Caco-2 (cell line): ENCODE measurements at regions not wholly inside any gene's neighbourhood (a gene's known extent, or its start where the extent isn't known, plus 50 kb on each side); places are given as distances from the start of the nearest gene placed in this dataset.
"Not testable (repeated sequence)": the region's sequence is repeated elsewhere in the genome, so short reads cannot be mapped to it uniquely, and the experiment has no call there.

Experiments
- BruUV-seq: library from RNA; stranded (reverse); fragments of 400-500 nt; replicated peaks from 2 replicates; lab custom pipeline; 2021; lab: Mats Ljungman, UMichigan
- CTCF ChIA-PET: fragments of 300-600 bp; sonication (Branson Sonifier 250); formaldehyde crosslinking; loops from one replicate; lab custom pipeline; 2022; ENCODE audit warnings: antibody characterized with exemption; lab: Charles Lee
- POLR2A ChIA-PET: fragments of 300-600 bp; sonication (Branson Sonifier 250); formaldehyde crosslinking; loops from one replicate; lab custom pipeline; 2022; ENCODE audit warnings: antibody characterized with exemption; lab: Charles Lee
- DNase-seq, 2 experiments: peaks; one replicate each; pipeline versions ENCODE4 v3.0.0 to v3.0.0-alpha.2; 2020 to 2022
- H3K27me3 ChIP-seq: replicated peaks from 2 replicates; pipeline ENCODE4 v1.6.0; 2011; ENCODE audit warnings: low read length; ENCODE audit not compliant: control insufficient read depth, insufficient read depth
- H3K36me3 ChIP-seq: 2 replicates; pipeline ENCODE4 v1.5.1; 2011; ENCODE audit warnings: low read length; ENCODE audit not compliant: control insufficient read depth, insufficient read depth
- H3K4me1 ChIP-seq: fragments of 250-450 bp; sonication (Bioruptor Pico); 2 replicates; pipeline ENCODE4 v1.5.1; 2020; ENCODE audit warnings: mild to moderate bottlenecking
- H3K4me3 ChIP-seq: 2 replicates; pipeline ENCODE4 v1.5.1; 2011; ENCODE audit warnings: low read depth, mild to moderate bottlenecking, control low read depth, low read length
- H3K9me3 ChIP-seq: fragments of 250-450 bp; sonication (Bioruptor Pico); 2 replicates; pipeline ENCODE4 v1.5.1; 2020; ENCODE audit warnings: mild to moderate bottlenecking, moderate library complexity
- H3K27ac Mint-ChIP-seq: one replicate; pipeline ENCODE4 v1.8.0; 2022; ENCODE audit warnings: mixed read lengths; ENCODE audit not compliant: unreplicated experiment
- H3K27me3 Mint-ChIP-seq: one replicate; pipeline ENCODE4 v1.8.0; 2022; ENCODE audit warnings: mixed read lengths; ENCODE audit not compliant: insufficient read depth, unreplicated experiment
- H3K36me3 Mint-ChIP-seq: one replicate; pipeline ENCODE4 v1.8.0; 2022; ENCODE audit warnings: mild to moderate bottlenecking, mixed read lengths; ENCODE audit not compliant: insufficient read depth, unreplicated experiment
- H3K4me1 Mint-ChIP-seq: one replicate; pipeline ENCODE4 v1.8.0; 2022; ENCODE audit warnings: low read depth, mixed read lengths; ENCODE audit not compliant: unreplicated experiment
- H3K4me3 Mint-ChIP-seq: one replicate; pipeline ENCODE4 v1.8.0; 2022; ENCODE audit warnings: mild to moderate bottlenecking, moderate library complexity, mixed read lengths; ENCODE audit not compliant: unreplicated experiment
- H3K9me3 Mint-ChIP-seq: one replicate; pipeline ENCODE4 v1.8.0; 2022; ENCODE audit warnings: mixed read lengths; ENCODE audit not compliant: unreplicated experiment
- intact Hi-C: fragments of 100-400 bp; cut with micrococcal nuclease; formaldehyde crosslinking; loops from one replicate; pipeline ENCODE4 v1.10.0; 2022; ENCODE audit not compliant: unreplicated experiment
- TF ChIP-seq, protein P1 (sequence below), 2 experiments: fragments of 200-600 bp in 1 of 2; IDR thresholded peaks; 1 replicate in 1 of 2; 2 replicates in 1 of 2; pipeline versions ENCODE4 v1.5.1 to v1.8.0; 2011 to 2022; ENCODE audit warnings: antibody characterized with exemption in 1 of 2, control low read depth in 1 of 2, inconsistent platforms in 1 of 2, low read depth in 1 of 2, low read length in 1 of 2, mild to moderate bottlenecking in 1 of 2, moderate library complexity in 1 of 2; ENCODE audit not compliant: insufficient read depth in 1 of 2, severe bottlenecking in 1 of 2, unreplicated experiment in 1 of 2

DNA sequence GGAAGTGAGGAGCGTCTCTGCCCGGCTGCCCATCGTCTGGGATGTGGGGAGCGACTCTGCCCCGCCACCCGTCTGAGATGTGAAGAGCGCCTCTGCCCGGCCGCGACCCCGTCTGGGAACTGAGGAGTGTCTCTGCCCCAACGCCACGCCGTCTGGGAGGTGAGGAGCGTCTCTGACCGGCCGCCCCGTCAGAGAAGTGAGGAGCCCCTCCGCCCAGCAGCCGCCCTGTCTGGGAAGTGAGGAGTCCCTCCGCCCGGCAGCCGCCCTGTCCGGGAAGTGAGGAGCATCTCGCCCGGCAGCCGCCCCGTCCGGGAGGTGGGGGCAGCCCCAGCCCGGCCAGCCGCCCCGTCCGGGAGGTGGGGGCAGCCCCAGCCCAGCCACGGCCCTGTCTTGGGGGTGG is 60.9 kb downstream of the ANXA2R start:
- POLR2A ChIA-PET, H3K36me3 Mint-ChIP-seq, intact Hi-C loops, H3K4me1 ChIP-seq, BruUV-seq, H3K27me3 Mint-ChIP-seq, H3K36me3 ChIP-seq, H3K4me1 Mint-ChIP-seq, DNase-seq, H3K9me3 ChIP-seq, CTCF ChIA-PET, H3K27me3 ChIP-seq, H3K4me3 Mint-ChIP-seq, H3K27ac Mint-ChIP-seq, H3K4me3 ChIP-seq, H3K9me3 Mint-ChIP-seq: not testable (repeated sequence)

DNA sequence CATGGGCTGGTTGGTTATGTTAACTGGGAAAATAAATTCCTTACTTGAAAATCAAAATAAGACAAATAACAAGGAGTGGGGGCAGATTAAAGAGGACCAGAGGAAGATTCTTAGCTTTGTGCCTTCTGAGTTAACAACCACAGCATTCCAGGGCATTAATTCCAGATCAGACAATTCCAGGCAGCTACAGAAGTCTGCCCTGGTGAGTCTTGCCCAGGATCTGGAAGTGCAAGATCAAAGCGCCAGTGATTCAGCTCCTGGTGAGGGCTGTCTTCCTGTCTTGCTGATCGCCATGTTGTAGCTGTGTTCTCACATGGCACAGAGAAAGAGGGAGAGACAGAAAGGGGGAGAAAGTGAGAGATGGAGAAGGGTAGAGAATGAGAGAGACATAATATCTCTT is 65.6 kb downstream of the ANXA2R start:
- intact Hi-C loops, result no loop called here
- H3K27me3 Mint-ChIP-seq, result no peaks in the 10 kb centered on the region
- H3K4me3 Mint-ChIP-seq, result no peak overlapping the region
- Histone ChIP-seq H3K27me3 (no peaks in the 10 kb centered on the region), H3K4me3 (no peak overlapping the region), H3K9me3 (no peaks in the 10 kb centered on the region), H3K4me1 (no peaks in the 10 kb centered on the region), H3K36me3 (no peaks in the 10 kb centered on the region)
- H3K36me3 Mint-ChIP-seq, result no peaks in the 10 kb centered on the region
- no peak for DNase-seq
- CTCF ChIA-PET, result no interaction called here
- no peaks in the 10 kb centered on the region for H3K4me1 Mint-ChIP-seq
- no TSS peak for BruUV-seq
- TF ChIP-seq, protein P1, sequence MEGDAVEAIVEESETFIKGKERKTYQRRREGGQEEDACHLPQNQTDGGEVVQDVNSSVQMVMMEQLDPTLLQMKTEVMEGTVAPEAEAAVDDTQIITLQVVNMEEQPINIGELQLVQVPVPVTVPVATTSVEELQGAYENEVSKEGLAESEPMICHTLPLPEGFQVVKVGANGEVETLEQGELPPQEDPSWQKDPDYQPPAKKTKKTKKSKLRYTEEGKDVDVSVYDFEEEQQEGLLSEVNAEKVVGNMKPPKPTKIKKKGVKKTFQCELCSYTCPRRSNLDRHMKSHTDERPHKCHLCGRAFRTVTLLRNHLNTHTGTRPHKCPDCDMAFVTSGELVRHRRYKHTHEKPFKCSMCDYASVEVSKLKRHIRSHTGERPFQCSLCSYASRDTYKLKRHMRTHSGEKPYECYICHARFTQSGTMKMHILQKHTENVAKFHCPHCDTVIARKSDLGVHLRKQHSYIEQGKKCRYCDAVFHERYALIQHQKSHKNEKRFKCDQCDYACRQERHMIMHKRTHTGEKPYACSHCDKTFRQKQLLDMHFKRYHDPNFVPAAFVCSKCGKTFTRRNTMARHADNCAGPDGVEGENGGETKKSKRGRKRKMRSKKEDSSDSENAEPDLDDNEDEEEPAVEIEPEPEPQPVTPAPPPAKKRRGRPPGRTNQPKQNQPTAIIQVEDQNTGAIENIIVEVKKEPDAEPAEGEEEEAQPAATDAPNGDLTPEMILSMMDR (IDR thresholded peaks at IDR 0.05; ENCODE audit: insufficient read depth in 1 of 2, low read depth in 1 of 2, low read length in 1 of 2, severe bottlenecking in 1 of 2, unreplicated experiment in 1 of 2), result no peak
- H3K9me3 Mint-ChIP-seq, result no peaks in the 10 kb centered on the region
- POLR2A ChIA-PET, result no interaction called here
- H3K27ac Mint-ChIP-seq, result no peak overlapping the region

DNA sequence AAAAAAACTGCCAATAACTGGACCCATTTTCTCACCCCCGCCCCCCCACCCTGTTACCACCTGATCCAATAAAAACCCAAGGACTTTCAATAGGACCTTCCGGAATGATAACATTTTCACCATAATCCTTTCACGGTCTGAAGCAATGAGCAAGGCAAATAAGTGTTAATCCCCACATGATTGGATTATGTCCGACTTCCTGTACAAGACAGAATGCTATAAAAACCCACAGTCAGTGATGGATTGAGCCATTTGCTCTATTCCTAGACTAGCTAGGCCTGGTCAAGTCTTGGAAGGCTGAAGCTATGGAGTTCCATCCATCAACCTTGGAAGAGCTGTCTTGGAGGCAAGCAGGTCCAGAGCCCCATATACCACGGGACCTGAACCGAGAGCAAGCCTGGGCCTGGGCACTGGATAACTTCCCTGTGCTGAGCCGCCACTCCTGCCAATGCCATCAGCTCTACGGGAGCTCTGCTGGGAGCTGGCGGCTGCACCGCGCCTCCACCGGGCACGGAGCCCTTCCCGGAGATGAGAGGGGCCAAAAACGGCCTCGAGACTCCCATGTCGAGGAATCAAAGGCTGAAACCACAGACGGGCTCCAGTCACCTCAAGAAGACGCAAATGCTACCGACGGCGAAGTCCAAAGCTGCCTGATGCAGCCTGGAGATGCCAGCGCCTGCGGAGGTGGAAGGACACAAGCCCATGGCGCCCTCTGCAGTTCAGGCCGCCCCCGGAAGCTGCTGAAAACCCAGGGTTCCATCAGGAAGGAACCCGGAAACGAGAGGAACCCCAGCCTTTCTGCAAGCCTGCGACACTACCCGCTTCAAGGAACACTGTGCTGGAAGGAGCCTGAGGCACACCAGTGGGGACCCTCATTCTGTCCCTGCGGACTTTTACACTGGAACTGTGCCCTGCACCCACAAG is 69.2 kb downstream of the ANXA2R start:
- no peaks in the 10 kb centered on the region for H3K36me3 Mint-ChIP-seq
- no peak overlapping the region for H3K4me3 ChIP-seq
- no peaks in the 10 kb centered on the region for H3K27me3 ChIP-seq
- no peaks in the 10 kb centered on the region for H3K4me1 ChIP-seq
- CTCF ChIA-PET, result interaction anchor here (0.6 to 1.6 kb wide), 5 partner anchors 37 to 386 kb away, joined by 3 to 12 read pairs (median 4); no protein-coding TSS in a partner anchor
- H3K27me3 Mint-ChIP-seq, result no peaks in the 10 kb centered on the region
- H3K9me3 ChIP-seq, result no peaks in the 10 kb centered on the region
- no peaks in the 10 kb centered on the region for H3K9me3 Mint-ChIP-seq
- no peak overlapping the region for H3K27ac Mint-ChIP-seq
- no TSS peak for BruUV-seq
- DNase-seq, result peak in 1 of 2 experiments; percentile 40
- intact Hi-C loops, result loop anchor here (1.0 kb wide), 1 partner anchor 63 kb away; no protein-coding TSS in a partner anchor
- H3K4me1 Mint-ChIP-seq, result no peaks in the 10 kb centered on the region
- no peaks in the 10 kb centered on the region for H3K36me3 ChIP-seq
- no peak overlapping the region for H3K4me3 Mint-ChIP-seq
- POLR2A ChIA-PET, result interaction anchor here (0.6 to 0.7 kb wide), 3 partner anchors 22 to 150 kb away, joined by 4 to 7 read pairs (median 6); partner anchors contain the start of gene ZNF131
- TF ChIP-seq, protein P1 (IDR thresholded peaks at IDR 0.05; ENCODE audit: insufficient read depth in 1 of 2, low read depth in 1 of 2, low read length in 1 of 2, severe bottlenecking in 1 of 2, unreplicated experiment in 1 of 2), result no peak
